Neural crest cell (in vitro differentiated cells): ENCODE measurements at regions not wholly inside any gene's neighbourhood (a gene's known extent, or its start where the extent isn't known, plus 50 kb on each side); places are given as distances from the start of the nearest gene placed in this dataset.

ENCODE experiments used
- DNase-seq: peaks from one replicate; pipeline ENCODE4 v3.0.0; 2021; ENCODE audit warnings: low read depth, mixed read lengths, low spot score
- H3K27ac Mint-ChIP-seq: one replicate; pipeline ENCODE4 v1.8.0; 2021; ENCODE audit warnings: mild to moderate bottlenecking, mixed read lengths; ENCODE audit not compliant: unreplicated experiment
- H3K27me3 Mint-ChIP-seq: 2 replicates; pipeline ENCODE4 v1.8.0; 2021; ENCODE audit warnings: low read depth, mild to moderate bottlenecking, mixed read lengths
- H3K36me3 Mint-ChIP-seq: 2 replicates; pipeline ENCODE4 v1.8.0; 2021; ENCODE audit warnings: low read depth, mild to moderate bottlenecking, mixed read lengths
- H3K4me1 Mint-ChIP-seq: 2 replicates; pipeline ENCODE4 v1.8.0; 2021; ENCODE audit warnings: mixed read lengths
- H3K4me3 Mint-ChIP-seq: one replicate; pipeline ENCODE4 v1.8.0; 2021; ENCODE audit warnings: mild to moderate bottlenecking, mixed read lengths
- H3K9me3 Mint-ChIP-seq: 2 replicates; pipeline ENCODE4 v1.8.0; 2021; ENCODE audit warnings: mixed read lengths
- CTCF ChIP-seq: fragments of 200-600 bp; sonication (generic); conservative IDR thresholded peaks from 2 replicates; pipeline ENCODE4 v1.5.0; 2021; ENCODE audit warnings: antibody characterized with exemption, mild to moderate bottlenecking

- H3K4me1 Mint-ChIP-seq, result peaks cover 53% of the 10 kb centered on the region
- H3K27me3 Mint-ChIP-seq, result no peaks in the 10 kb centered on the region
- no peak overlapping the region for H3K4me3 Mint-ChIP-seq
- no peak overlapping the region for H3K27ac Mint-ChIP-seq
- no peaks in the 10 kb centered on the region for H3K9me3 Mint-ChIP-seq
- TF ChIP-seq CTCF, result no peak
- no peaks in the 10 kb centered on the region for H3K36me3 Mint-ChIP-seq
- DNase-seq, result no peak
These were observed 736.0 kb upstream of the NR2F2 start for GRCh38 chr15:95594496-95594895.

- H3K27ac Mint-ChIP-seq, result no peak overlapping the region
- no peak for TF ChIP-seq CTCF
- H3K4me1 Mint-ChIP-seq, result peaks cover 58% of the 10 kb centered on the region
- peaks cover 3% of the 10 kb centered on the region for H3K9me3 Mint-ChIP-seq
- no peak overlapping the region for H3K4me3 Mint-ChIP-seq
- DNase-seq, result no peak
- peaks cover 2% of the 10 kb centered on the region for H3K36me3 Mint-ChIP-seq
- H3K27me3 Mint-ChIP-seq, result no peaks in the 10 kb centered on the region
These were observed 734.7 kb upstream of the NR2F2 start for GRCh38 chr15:95595759-95596158.

- H3K9me3 Mint-ChIP-seq, result peaks cover 3% of the 10 kb centered on the region
- peak overlapping the region; percentile 76 for H3K27ac Mint-ChIP-seq
- peaks cover 58% of the 10 kb centered on the region for H3K4me1 Mint-ChIP-seq
- no peak for TF ChIP-seq CTCF
- peak overlapping the region; percentile 84 for H3K4me3 Mint-ChIP-seq
- H3K36me3 Mint-ChIP-seq, result peaks cover 2% of the 10 kb centered on the region
- DNase-seq, result peak; percentile 45
- H3K27me3 Mint-ChIP-seq, result no peaks in the 10 kb centered on the region
These were observed 734.0 kb upstream of the NR2F2 start for GRCh38 chr15:95596496-95596895.

- H3K36me3 Mint-ChIP-seq, result peaks cover 13% of the 10 kb centered on the region
- H3K27me3 Mint-ChIP-seq, result no peaks in the 10 kb centered on the region
- TF ChIP-seq CTCF, result no peak
- H3K27ac Mint-ChIP-seq, result no peak overlapping the region
- DNase-seq, result no peak
- peaks cover 11% of the 10 kb centered on the region for H3K9me3 Mint-ChIP-seq
- peak overlapping the region; percentile 19 for H3K4me3 Mint-ChIP-seq
- peaks cover 58% of the 10 kb centered on the region for H3K4me1 Mint-ChIP-seq
These were observed 732.1 kb upstream of the NR2F2 start for GRCh38 chr15:95598251-95598855.

- Mint-ChIP-seq H3K27ac (no peak overlapping the region), H3K36me3 (peaks cover 17% of the 10 kb centered on the region), H3K4me1 (peaks cover 57% of the 10 kb centered on the region), H3K4me3 (no peak overlapping the region), H3K27me3 (no peaks in the 10 kb centered on the region), H3K9me3 (peaks cover 15% of the 10 kb centered on the region)
- TF ChIP-seq CTCF, result no peak
- no peak for DNase-seq
These were observed 730.1 kb upstream of the NR2F2 start for GRCh38 chr15:95600367-95600766.
